Tibial nerve (tissue), 4 donors: ENCODE measurements at regions not wholly inside any gene's neighbourhood (a gene's known extent, or its start where the extent isn't known, plus 50 kb on each side); places are given as distances from the start of the nearest gene placed in this dataset.
"Not testable (repeated sequence)": the region's sequence is repeated elsewhere in the genome, so short reads cannot be mapped to it uniquely, and the experiment has no call there.

Experiments
- DNase-seq, 2 donors: peaks; one replicate each; pipeline ENCODE4 v3.0.0-alpha.2; 2019; ENCODE audit warnings: low spot score in 2 of 2
- H3K27ac ChIP-seq, 4 donors: fragments of 200-600 bp; sonication (generic) in 3 of 4; one replicate each; pipeline ENCODE4 v1.5.1; 2017 to 2019; ENCODE audit warnings: mild to moderate bottlenecking in 1 of 4
- H3K27me3 ChIP-seq, 2 donors: fragments of 200-600 bp; sonication (generic) in 1 of 2; one replicate each; pipeline versions ENCODE4 v1.5.1 to v1.6.0; 2017 to 2019
- H3K36me3 ChIP-seq, 3 donors: fragments of 200-600 bp; sonication (generic); one replicate each; pipeline ENCODE4 v1.5.1; 2018 to 2019
- H3K4me1 ChIP-seq, 4 donors: fragments of 200-600 bp; sonication (generic) in 3 of 4; one replicate each; pipeline ENCODE4 v1.5.1; 2017 to 2019
- H3K4me3 ChIP-seq, 4 donors: fragments of 200-600 bp; sonication (generic) in 3 of 4; one replicate each; pipeline ENCODE4 v1.5.1; 2017 to 2019; ENCODE audit warnings: mild to moderate bottlenecking in 1 of 4, moderate library complexity in 1 of 4
- H3K9me3 ChIP-seq, 4 donors: fragments of 200-600 bp; sonication (generic) in 3 of 4; one replicate each; pipeline ENCODE4 v1.5.1; 2017 to 2019
- CTCF ChIP-seq, 5 experiments: fragments of 200-600 bp in 3 of 5; fragments of 450-650 bp in 2 of 5; sonication (generic) in 3 of 5; IDR thresholded peaks; one replicate each; pipeline ENCODE4 v1.5.1; 2016 to 2019; ENCODE audit warnings: antibody characterized with exemption in 5 of 5, mild to moderate bottlenecking in 3 of 5, moderate library complexity in 2 of 5
- EP300 ChIP-seq, 2 donors: sonication (generic); formaldehyde crosslinking; IDR thresholded peaks; one replicate each; pipeline ENCODE4 v1.6.1; 2017; ENCODE audit warnings: antibody characterized with exemption in 2 of 2, mild to moderate bottlenecking in 1 of 2
- POLR2A ChIP-seq, 2 donors: fragments of 450-650 bp; IDR thresholded peaks; one replicate each; pipeline ENCODE4 v1.6.1; 2017; ENCODE audit warnings: antibody characterized with exemption in 2 of 2, mild to moderate bottlenecking in 2 of 2, moderate library complexity in 2 of 2
- WGBS, 2 donors: methylation state at CpG; one replicate each; pipeline ENCODE4 v1.1.5; 2018; 5-methylcytosine and 5-hydroxymethylcytosine counted together

DNA sequence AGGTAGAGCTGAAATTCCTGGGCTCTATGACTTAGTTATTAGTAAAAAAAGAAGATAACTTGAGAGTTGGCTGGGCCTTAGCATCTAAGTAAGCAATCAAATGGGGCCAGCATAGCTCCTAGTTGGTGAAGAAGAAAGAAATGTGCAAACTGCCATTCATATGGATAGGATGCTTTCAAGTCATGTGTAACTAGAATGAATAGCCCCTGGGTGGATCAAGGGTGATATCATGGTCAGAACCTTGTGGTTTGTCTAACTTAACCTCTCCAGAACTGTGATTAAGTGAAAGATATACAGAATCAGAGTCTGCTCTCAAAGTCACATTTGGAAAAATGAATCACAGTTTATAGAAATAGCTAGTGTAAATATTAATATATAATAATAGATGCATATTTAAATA, 198.7 kb upstream of the DTNA start:
- no peaks in the 10 kb centered on the region for H3K4me1 ChIP-seq
- no peak for DNase-seq
- H3K27ac ChIP-seq, result no peak overlapping the region
- H3K27me3 ChIP-seq, result no peaks in the 10 kb centered on the region
- peaks cover 0 to 7% (median 0%) of the 10 kb centered on the region in 4 donors for H3K9me3 ChIP-seq
- H3K36me3 ChIP-seq, result no peaks in the 10 kb centered on the region
- TF ChIP-seq CTCF (IDR thresholded peaks at IDR 0.05) (no peak), POLR2A (IDR thresholded peaks at IDR 0.05) (no peak), EP300 (IDR thresholded peaks at IDR 0.05) (no peak)
- no peak overlapping the region for H3K4me3 ChIP-seq

DNA sequence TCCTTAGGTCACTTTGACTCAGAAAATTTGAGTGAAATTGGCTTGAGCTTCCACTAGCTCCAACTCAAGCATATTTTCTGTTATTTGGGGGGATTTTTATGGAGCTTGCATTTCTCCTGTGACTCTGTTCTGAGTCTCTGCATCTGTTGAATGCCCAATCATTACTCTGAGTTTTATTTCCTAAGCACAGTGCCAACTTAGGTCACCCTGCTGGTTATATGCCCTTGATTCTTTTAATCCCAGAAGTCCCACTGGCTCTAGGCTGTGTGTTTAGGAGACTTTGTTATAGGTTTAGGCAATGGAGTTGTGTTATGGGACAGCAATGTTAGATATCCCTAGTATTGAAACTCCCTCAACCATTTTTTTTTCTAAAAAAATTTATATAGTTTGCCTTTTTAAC, 198.2 kb upstream of the DTNA start:
- H3K9me3 ChIP-seq, result peaks cover 0 to 10% (median 0%) of the 10 kb centered on the region in 4 donors
- DNase-seq, result no peak
- H3K36me3 ChIP-seq, result no peaks in the 10 kb centered on the region
- no peaks in the 10 kb centered on the region for H3K4me1 ChIP-seq
- no peaks in the 10 kb centered on the region for H3K27me3 ChIP-seq
- TF ChIP-seq CTCF (IDR thresholded peaks at IDR 0.05) (no peak), EP300 (IDR thresholded peaks at IDR 0.05) (no peak), POLR2A (IDR thresholded peaks at IDR 0.05) (no peak)
- no peak overlapping the region for H3K4me3 ChIP-seq
- no peak overlapping the region for H3K27ac ChIP-seq

- no peaks in the 10 kb centered on the region for H3K4me1 ChIP-seq
- no peaks in the 10 kb centered on the region for H3K36me3 ChIP-seq
- peaks cover 0 to 10% (median 0%) of the 10 kb centered on the region in 4 donors for H3K9me3 ChIP-seq
- H3K27ac ChIP-seq, result no peak overlapping the region
- no peak for DNase-seq
- no peak for TF ChIP-seq EP300 (IDR thresholded peaks at IDR 0.05)
- H3K4me3 ChIP-seq, result no peak overlapping the region
- H3K27me3 ChIP-seq, result no peaks in the 10 kb centered on the region
- 92 to 97% methylated on average over 1 of the region's 1 CpG for WGBS, 2 donors
Measured at GRCh38 chr18:34514238-34514637, 195.9 kb upstream of the DTNA start.

DNA sequence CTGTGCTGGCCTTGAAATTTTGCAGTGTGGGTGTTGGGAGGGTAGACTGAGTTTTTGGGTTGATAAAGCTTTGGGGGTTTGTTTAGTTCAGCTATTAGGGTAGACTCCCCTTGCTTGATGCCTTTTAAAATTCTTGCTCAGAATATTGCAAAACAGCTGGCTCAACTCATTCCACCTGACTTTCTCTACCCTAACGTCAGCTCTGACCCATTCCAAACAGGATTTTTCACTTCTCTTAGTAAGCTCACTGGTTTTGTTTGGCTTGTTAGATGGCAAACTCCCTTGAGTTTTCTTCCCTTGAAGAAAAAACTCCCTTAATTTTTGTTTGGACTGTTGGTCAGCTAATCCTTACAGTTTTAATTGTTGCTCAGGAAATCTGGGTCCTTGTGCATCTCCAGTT, 195.1 kb upstream of the DTNA start:
- 74 to 75% methylated on average over 1 of the region's 1 CpG for WGBS, 2 donors
- Histone ChIP-seq H3K9me3 (peaks cover 0 to 10% (median 0%) of the 10 kb centered on the region in 4 donors), H3K27me3 (no peaks in the 10 kb centered on the region), H3K4me3 (no peak overlapping the region), H3K4me1 (no peaks in the 10 kb centered on the region), H3K36me3 (no peaks in the 10 kb centered on the region), H3K27ac (no peak overlapping the region)
- TF ChIP-seq EP300 (IDR thresholded peaks at IDR 0.05) (no peak), CTCF (IDR thresholded peaks at IDR 0.05) (no peak), POLR2A (IDR thresholded peaks at IDR 0.05) (no peak)
- no peak for DNase-seq

GRCh38 chr18:34516355-34516754, 193.7 kb upstream of the DTNA start:
- H3K4me1 ChIP-seq, H3K4me3 ChIP-seq, H3K9me3 ChIP-seq, H3K27me3 ChIP-seq, H3K27ac ChIP-seq, DNase-seq, H3K36me3 ChIP-seq: not testable (repeated sequence)
- WGBS, 2 donors, result 83 to 86% methylated on average over 9 of the region's 9 CpGs

DNA sequence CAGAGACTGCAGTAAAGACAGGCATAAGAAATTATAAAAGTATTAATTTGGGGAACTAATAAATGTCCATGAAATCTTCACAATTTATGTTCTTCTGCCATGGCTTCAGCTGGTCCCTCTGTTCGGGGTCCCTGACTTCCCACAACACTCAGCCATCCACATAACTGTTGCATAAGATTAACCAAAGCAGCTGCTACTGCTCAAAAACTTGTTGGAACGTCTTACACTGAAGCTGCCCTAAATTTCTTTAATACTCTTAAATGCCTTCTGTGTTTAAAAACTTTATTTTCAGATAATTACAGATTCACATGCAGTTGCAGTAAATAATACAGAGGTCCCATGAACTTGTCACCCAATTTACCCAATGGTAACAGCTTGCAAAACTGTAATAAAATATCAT, 193.1 kb upstream of the DTNA start:
- 82 to 93% methylated on average over 2 of the region's 2 CpGs for WGBS, 2 donors
- not testable (repeated sequence) for H3K27ac ChIP-seq, H3K27me3 ChIP-seq, H3K36me3 ChIP-seq, DNase-seq, H3K4me1 ChIP-seq, H3K4me3 ChIP-seq, H3K9me3 ChIP-seq

- 82 to 89% methylated on average over 2 of the region's 2 CpGs for WGBS, 2 donors
- Histone ChIP-seq H3K36me3 (no peaks in the 10 kb centered on the region), H3K27me3 (no peaks in the 10 kb centered on the region)
Measured at GRCh38 chr18:34521040-34521439, 189.1 kb upstream of the DTNA start.

More at GRCh38 chr18:34521040-34521439, 189.1 kb upstream of the DTNA start:
- no peak overlapping the region for H3K4me3 ChIP-seq
- no peaks in the 10 kb centered on the region for H3K4me1 ChIP-seq
- no peak for DNase-seq
- H3K27ac ChIP-seq, result no peak overlapping the region
- TF ChIP-seq POLR2A (IDR thresholded peaks at IDR 0.05) (no peak), EP300 (IDR thresholded peaks at IDR 0.05) (no peak), CTCF (IDR thresholded peaks at IDR 0.05) (no peak)
- peaks cover 0 to 7% (median 0%) of the 10 kb centered on the region in 4 donors for H3K9me3 ChIP-seq
